GM19438 (cell line): ENCODE measurements at regions not wholly inside any gene's neighbourhood (a gene's known extent, or its start where the extent isn't known, plus 50 kb on each side); places are given as distances from the start of the nearest gene placed in this dataset.
"Not testable (repeated sequence)": the region's sequence is repeated elsewhere in the genome, so short reads cannot be mapped to it uniquely, and the experiment has no call there.

Experiments
- ATAC-seq: cut with Tn5 transposase; IDR thresholded peaks from one replicate; pipeline ENCODE4 v1.9.1; 2021; ENCODE audit warnings: low read depth; ENCODE audit not compliant: unreplicated experiment

DNA sequence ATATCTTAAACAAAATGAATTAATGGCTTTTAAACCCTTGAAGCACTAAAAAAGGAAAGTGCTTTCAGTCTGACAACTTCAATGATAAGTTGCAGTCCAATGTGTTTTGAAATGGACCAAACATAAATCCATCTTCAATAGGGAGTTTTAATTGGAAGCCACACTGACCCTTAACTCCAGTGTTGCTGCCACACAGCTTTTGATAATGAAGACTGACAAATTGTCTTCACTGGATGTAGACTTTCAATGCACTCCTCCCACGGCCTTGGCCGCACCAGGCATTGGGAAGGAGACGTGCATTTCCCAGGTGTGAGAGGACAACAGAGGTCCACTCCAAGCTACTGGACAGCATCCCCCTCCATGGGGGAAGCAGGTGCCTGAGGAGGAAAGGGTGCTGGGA is 159.0 kb upstream of the NRP1 start:
- ATAC-seq: no peak

- ATAC-seq: no peak
Measured at GRCh38 chr10:33492701-33493345, 158.4 kb upstream of the NRP1 start.

GRCh38 chr10:33489501-33490176 is 155.2 kb upstream of the NRP1 start:
- no peak for ATAC-seq

DNA sequence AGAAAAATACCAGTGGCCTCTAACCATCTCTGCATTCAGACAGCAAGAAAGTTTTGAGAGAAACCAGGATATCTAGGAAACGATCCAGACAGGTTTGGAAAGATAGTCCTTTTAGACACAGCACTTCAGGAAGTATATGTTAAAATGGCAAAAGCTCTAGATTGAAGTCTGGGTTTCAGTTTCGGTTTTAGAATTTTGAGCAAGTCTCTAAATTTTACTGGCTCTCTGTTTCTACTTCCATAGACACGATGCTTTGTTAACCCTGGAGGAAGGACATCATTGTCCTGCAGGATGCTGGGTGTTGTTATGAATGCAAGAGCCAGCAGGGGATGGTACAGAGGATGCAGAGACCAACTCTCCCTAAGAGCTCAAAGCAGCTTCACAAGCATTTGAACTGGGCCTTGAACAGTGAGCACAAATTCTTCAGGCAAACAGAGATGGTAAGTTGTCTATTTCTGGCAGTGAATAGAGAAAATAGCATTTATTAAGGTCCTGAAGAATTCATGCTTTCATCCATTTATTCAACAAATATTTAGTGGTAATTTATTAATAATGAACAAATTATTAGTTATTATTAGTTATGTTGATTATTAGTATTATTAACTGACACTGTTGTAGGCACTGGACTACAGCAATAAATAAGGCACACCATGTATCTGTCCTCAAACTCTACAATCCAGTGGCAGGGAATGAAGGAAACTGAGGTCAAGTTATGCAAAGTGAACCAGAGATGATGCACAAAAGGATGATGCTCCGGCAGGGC is 152.7 kb upstream of the NRP1 start:
- no peak for ATAC-seq

DNA sequence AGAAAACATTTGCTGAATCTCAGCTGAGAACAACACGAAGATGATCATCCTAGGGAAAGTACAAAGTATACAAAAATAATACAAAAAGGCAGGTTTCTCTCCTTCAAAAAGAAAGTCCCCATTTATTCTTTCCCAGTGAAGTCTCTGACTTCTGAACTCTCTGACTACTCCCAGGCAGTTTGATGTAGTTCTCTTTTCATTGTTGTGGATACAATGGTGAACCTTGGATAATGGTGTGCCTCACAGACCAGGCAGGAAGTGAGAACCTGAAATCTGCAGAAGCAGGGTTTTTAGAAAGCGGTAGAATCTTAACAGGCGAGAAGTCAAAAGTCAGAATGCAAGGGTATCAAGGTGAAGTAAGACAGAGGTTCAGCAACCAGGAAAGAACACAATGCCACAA is 150.8 kb upstream of the NRP1 start:
- ATAC-seq: no peak

DNA sequence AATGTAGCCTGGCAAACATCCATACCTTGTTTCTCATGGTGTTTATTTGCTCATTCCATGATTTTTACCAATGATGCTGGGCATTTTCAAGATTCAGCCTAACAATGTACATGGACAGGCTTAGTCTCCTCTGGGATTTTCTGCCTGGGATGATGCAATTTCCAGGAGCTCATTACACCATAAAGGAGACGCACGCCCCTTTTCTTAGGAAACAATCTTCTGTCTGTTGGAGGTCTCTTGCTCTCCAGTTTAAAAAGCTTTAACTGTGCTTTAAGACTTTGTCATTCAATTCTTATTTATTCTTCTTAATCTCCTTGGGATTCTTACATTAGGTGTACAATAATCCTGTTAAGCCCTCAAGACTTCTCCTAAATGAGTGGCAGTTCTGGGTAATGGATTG is 150.3 kb upstream of the NRP1 start:
- ATAC-seq: no peak

DNA sequence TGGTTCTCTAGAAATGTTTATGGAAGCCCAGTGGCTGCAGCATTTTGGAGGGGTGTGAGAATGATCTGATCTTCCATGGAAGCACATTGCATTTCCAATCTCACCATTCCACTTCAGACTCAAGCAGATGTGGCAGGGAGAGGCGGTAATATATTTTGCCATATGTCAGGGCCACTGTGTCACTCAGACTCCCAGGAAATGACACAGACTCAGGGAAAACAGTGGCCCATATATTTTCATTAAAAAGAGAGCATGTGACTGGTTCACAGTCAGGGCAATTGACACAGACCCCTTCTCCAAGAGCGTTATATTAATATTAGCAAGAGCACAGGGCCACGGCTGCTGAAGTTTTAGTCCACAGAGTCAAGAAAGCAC is 149.3 kb upstream of the NRP1 start:
- ATAC-seq: no peak

GRCh38 chr10:33483124-33483815 is 148.8 kb upstream of the NRP1 start:
- no peak for ATAC-seq

- ATAC-seq: no peak
Measured at GRCh38 chr10:33482486-33482885, 148.0 kb upstream of the NRP1 start.

DNA sequence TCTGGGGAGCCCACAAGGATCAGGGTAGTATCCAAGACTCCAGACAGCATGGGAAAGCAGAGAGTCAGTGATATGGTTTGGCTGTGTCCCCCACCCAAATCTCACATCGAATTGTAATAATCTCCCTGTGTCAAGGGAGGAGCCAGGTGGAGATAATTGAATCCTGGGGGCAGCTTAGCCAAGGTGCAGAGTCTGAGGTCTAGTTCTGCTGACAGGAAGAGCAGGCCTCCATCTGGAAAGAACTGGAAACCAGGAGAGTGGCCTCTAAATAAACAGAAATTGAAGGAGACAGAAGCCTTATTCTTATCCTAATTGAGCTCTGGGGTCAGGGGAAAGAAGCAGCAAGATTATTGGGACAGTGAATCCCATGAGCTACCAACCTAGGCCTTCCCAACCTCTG is 146.7 kb upstream of the NRP1 start:
- no peak for ATAC-seq

- not testable (repeated sequence) for ATAC-seq
Measured at GRCh38 chr10:33480417-33480816, 145.9 kb upstream of the NRP1 start.

- no peak for ATAC-seq
Measured at GRCh38 chr10:33478675-33479125, 144.2 kb upstream of the NRP1 start.

DNA sequence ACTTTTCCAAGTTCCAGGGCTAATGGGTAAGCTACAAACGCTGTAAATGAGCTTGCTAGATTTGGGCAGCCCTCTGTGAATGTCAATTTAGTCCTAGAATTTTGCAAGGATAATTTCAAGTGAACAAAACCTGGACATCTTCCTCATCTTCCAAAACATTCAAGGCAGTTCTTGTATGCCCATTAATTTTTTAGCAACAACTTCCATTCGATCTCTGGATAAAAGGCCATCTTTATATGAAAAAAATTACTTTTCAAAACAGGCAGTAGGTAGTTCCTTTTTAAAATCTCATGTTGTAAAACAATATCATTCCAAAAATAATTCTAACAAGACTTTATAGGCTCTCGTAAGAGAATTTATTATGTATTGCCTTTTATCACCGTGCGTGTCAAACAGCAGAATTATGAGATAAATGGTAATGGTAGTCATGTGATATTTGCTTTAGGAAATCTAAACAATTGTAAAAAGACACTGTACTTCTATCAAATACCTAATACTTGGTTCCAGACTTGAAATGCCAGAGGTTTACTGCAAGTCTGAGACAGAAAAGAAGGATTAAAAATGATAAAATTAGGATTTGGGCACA is 143.7 kb upstream of the NRP1 start:
- no peak for ATAC-seq

DNA sequence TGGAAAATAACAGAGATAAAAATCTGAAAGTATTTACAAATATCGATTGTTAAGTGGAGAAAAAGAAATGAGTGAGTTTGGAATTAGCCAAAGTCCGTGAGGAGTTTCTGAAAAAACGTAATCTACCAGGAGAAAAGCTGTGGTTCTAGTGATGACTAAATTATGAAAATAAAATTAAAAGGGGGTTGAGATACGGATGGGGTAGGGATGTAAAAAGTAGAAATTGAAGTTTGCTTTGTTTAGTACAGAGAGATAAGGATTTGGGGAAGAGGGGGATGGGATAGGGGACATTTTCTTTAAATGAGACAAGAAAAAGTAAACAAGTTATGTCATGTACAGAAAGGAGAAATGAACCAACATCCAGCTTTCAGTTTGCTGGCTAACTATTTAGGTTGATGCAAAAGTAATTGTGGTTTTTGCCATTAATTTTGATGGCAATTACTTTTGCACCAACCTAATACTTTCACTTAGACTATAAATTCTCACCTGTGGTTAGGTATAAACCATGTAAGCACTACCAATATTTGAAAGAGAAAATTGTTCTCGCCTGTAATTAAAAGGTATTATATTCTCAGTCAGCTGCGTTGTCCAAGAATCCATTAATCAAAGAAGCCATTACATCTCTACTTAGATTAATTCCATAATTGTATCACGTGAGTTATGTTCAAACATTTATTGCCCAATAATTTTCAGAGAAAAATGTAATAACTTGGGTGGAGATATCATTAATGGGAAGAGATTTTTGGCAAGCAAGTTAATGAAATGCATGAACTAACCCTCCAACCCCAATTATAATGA is 143.0 kb upstream of the NRP1 start:
- ATAC-seq: no peak

- no peak for ATAC-seq
Measured at GRCh38 chr10:33476757-33477273, 142.3 kb upstream of the NRP1 start.

DNA sequence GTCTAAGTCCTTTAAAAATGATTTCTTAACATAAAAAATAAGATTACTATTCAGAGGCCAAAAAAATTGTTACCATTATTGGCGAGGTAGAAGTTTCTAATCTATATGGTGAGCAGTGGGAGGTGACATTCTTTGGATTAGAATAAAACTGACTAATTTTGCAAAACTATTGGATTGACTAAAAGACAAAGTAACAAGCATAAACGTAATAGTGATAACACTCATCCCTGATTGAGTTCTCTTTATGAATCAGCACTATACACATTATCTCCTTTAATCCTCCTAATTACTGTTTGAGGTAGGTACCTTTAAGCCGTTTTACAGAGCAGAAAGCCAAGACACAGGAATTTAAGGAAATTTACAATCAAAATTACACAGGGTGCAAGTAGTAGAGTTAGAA is 139.2 kb upstream of the NRP1 start:
- no peak for ATAC-seq

- not testable (repeated sequence) for ATAC-seq
Measured at GRCh38 chr10:33468006-33468405, 133.5 kb upstream of the NRP1 start.

GRCh38 chr10:33465747-33466146 is 131.3 kb upstream of the NRP1 start:
- ATAC-seq: no peak

GRCh38 chr10:33463011-33463410 is 128.5 kb upstream of the NRP1 start:
- no peak for ATAC-seq

GRCh38 chr10:33461295-33461640 is 126.8 kb upstream of the NRP1 start:
- no peak for ATAC-seq
